ENCODE measurements at regions not wholly inside any gene's neighbourhood (a gene's known extent, or its start where the extent isn't known, plus 50 kb on each side); places are given as distances from the start of the nearest gene placed in this dataset.
"Not testable (repeated sequence)": the region's sequence is repeated elsewhere in the genome, so short reads cannot be mapped to it uniquely, and the experiment has no call there.

GRCh38 chr14:39722547-39723273, 290.5 kb upstream of the FBXO33 start:
- DNase-seq = no peak

DNA sequence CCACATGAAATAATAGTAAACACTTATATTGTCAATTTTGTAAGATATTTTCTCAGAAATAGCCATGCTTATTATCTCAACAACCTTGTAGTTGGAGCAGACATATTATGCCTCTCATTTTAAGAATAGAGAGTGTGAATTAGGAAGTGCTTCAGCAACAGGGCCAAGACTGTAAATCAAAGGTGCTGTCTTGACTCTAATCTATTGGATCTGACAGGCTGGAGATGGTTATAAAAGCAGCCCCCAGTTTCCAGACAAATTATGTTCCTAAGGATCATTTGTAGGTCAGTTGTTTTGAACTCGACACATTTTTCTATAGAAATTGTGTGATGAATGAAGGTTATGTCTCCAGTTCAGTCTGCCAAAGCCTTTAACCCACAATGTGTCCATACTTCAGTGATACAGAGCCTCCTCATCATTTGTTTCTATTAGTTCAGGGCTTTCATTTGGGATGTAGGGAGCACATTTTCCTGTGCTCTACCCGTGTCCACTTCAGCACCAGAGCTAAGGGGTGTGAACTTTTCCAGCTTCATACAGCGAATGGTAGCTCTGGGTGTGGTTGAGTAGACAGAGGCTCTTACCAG, 284.8 kb upstream of the FBXO33 start:
- no peak for DNase-seq

DNA sequence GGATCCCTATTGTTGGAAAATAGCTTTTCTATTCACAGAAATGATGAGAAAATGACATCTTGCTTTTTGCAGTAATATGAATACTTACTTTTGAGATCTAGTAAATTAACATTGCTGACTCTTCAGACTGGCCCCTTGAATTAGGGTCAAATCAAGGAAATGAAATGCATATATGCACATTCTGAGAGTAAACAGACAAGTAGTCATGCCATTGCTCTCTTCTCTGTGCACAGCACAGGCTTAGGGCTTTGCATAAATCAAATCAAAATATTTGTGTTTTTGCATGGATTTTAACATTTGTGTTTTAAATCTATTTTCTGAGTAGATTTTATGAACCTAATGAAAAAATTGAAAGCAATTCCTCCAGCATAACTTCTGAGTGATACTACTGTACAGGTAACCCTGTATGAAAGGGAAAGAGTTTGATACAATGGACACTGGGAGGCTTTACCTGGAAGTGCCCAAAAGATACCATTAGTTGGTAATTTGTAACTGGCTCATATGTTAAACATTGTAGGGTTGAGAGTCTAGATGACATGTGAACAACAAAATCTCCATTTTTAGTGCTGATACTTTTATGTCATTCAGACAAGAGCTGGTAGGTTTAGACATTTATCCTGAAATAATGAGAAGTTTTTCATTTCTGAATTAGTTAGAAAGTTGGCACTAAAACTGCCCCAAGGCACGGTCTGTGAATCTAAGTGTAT, 280.2 kb upstream of the FBXO33 start:
- no peak for DNase-seq

DNA sequence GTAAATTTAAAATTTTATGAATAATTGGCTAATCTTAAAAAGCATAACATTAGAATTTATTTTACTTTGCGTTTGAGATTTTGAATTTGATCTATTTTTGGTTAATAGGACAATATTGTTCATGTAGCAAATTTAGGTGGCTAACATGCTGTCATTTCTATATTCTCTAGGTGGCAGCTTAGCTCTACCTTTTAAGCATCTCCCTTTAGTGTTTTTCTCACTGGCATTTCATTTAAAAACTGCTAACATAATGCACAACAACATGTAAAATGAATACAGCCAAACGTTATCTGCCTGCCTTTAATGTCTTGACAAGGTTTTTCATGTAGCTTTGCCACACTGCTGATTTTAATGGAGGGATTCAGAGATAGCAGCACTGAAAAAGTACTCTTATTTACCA, 272.4 kb upstream of the FBXO33 start:
- DNase-seq = no peak

DNA sequence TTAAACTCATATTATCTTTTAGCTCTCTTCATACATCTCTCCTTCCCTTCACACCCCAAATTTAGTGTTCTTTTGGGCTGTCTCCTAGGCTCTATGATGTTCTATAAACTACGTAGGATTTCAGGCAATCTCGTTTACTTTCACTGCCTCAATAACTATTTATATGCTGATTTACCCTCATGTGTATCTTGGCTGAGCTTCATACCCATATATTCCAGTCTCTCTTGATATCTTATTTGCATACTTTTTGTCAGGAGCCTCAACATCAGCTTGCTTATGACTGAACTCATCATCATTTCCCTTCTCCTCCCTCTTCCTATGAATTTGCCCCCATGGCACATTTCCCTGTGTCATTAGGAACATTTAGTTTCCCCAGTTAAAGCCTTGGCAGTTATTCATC, 262.1 kb upstream of the FBXO33 start:
- no peak for DNase-seq

- DNase-seq = no peak
Observed at GRCh38 chr14:39683691-39684260, 251.5 kb upstream of the FBXO33 start.

DNA sequence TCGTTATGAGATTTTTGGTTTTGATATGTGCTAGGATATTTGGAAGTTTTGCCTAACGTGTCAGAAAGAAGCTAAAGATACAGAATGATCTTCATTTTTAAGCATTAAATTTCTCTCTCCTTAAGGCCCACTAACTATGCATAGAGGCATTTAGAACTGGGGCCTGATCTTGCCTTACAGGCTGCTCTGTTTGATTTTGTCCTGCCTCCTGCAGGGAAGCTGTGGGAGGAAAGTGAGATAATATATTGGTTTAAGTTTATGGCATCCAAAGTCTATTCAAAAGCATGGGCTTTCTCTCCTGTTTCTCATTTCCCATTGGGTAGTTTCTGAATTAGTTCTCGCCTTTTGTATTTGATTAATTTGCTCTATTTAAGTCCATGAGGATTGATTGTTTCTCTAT, 250.3 kb upstream of the FBXO33 start:
- DNase-seq = no peak

DNA sequence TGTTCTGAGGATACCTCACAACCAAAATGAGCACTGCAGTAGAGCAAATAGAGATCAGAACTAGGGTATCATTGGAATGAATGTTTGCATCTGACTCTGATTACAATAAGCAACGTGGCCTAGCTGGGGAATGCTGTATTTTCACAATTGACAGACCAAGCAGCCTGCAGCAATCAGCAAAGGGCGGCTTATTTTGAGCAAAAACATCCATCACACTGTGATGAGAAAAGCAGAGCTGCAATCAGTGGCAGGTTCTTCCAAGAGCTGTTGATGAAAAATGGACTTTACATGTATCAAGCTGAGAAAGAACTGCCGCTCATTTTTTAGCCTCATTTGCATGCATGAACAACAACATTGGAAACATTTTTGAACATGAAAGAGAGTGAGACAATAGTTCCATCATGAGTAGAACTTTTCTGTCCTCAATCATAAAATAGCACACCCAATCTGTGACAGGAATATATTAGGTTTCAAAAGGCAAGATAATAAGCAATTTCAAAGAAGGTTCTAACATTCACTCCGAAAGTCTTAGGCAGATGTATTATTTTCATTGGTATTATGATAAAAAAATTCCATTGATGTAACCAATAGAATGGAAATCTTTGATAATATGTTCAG, 249.7 kb upstream of the FBXO33 start:
- DNase-seq = no peak

DNA sequence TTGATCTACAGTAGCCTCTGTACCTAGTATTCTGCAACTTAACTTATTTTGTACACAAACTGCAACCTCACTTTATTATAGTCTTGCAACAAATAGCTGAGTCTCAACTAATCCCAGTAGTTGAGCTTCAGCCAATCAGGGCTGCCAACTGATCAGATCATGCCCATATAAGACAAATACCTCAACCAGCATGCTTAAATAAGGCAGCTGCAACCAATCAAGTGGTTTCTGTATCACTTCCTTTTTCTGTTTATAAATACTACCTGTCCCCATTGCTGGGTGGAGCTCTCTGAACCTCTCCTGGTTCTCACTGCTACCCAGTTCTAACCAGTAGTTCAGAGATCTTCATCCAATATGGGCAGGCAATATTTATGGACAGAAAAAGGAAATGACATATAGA, 248.5 kb upstream of the FBXO33 start:
- DNase-seq = no peak

- no peak for DNase-seq
Observed at GRCh38 chr14:39673734-39674133, 241.5 kb upstream of the FBXO33 start.

DNA sequence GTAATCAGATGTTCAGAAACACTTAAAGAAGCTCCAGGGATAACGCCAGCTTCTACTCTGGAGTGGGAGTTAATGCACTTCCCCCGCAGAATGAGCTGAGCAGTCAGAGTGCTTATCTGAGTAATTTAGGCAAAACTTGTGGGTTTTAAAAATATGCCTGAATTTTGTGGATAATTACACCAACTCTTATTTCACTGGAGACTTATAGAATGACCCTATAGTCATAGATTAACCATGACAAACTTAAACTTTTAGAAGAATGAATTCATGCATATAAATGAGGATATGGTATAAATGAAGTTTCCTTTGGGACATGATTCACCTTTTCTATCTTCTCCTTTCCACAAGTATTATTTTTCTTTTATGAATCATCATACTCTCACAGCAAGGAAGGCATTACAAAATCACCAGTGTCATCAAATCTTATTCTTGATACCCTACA, 241.1 kb upstream of the FBXO33 start:
- DNase-seq = no peak

DNA sequence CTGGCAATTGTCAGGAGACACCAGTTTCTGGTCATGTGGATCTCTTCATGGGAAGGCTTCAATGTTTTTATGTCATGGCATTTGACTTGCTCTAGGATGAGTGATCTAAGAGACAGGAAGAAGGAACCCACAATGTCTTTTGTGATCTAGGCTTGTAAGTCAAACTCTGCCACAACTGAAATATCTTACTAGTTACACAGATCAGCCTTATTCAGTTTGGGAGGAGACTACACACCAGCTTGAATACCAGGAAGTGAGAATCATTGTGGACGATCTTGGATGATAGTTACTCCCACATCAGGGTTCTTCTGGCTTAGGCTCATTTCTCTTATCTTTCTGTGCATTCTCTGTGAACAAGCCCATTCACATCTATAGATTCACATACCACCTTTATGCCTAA, 236.2 kb upstream of the FBXO33 start:
- DNase-seq = no peak

DNA sequence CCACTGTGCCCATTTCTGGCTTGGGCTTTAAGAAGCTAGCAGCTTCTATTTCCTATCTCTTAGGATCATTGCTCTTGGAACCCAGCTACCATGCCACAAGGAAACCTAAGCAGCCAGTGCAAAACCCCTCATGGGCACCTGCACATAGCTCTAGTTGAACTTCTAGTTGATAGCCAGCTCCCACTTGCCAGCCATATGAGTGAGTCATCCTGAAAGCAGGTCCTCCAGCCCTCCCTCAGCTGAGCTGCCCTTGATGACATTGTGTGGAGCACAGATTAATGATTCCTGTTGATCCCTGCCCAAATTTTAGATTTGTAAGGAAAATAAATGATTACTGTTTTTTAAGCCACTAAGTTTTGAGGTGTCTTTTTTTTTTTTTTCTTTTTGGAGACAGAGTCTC, 234.2 kb upstream of the FBXO33 start:
- no peak for DNase-seq

- DNase-seq = no peak
Observed at GRCh38 chr14:39665075-39665475, 232.8 kb upstream of the FBXO33 start.

GRCh38 chr14:39664646-39665045, 232.4 kb upstream of the FBXO33 start:
- no peak for DNase-seq

- DNase-seq = no peak
Observed at GRCh38 chr14:39641224-39641623, 209.0 kb upstream of the FBXO33 start.

DNA sequence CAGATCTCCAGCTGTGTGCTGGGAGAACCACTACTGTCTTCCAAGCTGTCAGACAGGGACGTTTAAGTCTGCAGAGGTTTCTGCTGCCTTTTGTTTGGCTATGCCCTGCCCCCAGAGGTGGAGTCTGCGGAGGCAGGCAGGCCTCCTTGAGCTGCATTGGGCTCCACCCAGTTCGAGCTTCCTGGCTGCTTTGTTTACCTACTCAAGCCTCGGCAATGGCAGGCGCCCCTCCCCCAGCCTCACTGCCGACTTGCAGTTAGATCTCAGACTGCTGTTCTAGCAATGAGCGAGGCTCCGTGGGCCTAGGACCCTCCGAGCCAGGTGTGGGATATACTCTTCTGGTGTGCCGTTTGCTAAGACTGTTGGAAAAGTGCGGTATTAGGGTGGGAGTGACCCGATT, 206.8 kb upstream of the FBXO33 start:
- not testable (repeated sequence) for DNase-seq

DNA sequence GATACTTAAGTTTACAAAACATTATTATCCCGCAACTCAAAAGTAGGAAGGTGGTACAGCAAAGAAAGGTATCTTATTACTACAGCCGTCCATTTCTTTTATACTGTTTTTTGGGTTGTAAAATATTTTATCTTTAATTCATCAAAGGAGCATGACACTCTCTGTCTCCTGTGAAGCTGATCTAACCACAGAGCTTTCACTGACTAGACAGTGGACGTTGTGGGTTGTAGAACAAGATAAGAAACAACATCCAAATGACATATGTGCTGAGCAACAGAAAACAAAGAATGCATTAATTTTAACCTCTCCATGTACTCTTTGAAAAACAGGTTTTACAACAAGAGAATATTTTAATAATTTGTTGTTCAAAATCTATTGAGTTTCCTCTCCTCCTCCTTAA, 195.9 kb upstream of the FBXO33 start:
- no peak for DNase-seq

DNA sequence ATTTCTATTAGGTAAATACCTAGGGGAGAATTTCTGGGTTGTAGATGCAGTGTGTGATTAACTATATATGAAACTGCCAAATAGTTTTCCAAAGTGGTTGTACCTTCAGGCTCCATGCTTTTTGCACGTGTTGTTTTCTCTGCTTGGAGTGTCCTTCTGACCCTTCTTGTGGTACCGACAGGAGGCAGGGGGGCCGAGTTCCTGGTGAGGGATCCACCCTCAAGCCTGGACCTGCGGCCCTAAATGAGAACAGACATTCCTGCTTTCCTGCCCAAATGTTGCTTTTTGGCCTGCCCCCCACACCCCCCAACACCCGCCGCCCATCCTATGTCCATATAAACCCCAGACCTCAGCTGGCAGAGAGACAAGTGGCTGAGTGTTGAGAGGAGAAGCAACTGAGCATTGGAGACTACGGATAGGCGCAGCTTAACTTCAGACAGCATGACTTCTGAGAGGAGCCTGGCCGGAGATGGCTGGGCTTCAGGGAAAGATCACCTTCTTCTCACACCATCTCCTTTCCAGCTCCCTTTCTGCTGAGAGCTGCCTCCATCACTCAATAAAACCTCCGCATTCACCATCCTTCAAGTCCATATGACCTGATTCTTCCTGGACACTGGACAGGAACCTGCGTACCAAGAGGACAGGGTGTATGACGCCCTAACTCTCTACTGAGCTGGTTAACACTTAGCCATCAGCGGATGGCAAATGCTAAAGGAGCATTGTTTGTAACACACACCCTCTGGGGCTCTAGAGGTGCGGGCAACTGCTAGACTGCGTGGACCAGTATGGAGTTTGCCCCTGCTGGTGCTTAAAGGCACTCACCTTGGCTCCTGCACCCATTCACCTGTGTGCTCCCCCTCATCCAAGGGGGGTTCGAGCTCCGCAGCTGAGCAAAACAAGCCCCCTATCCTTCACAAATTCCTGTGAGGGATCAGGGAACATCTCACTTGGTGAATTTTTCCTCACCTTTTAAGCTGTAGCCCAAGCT, 194.7 kb upstream of the FBXO33 start:
- no peak for DNase-seq

GRCh38 chr14:39621678-39622077, 189.4 kb upstream of the FBXO33 start:
- DNase-seq = no peak

- no peak for DNase-seq
Observed at GRCh38 chr14:39621223-39621622, 189.0 kb upstream of the FBXO33 start.

- DNase-seq = no peak
Observed at GRCh38 chr14:39617537-39617936, 185.3 kb upstream of the FBXO33 start.

All from activated CD4-positive, alpha-beta T cell treated with anti-CD3 and anti-CD28 coated beads, Interleukin-10, Interleukin-2, amounts not matched to agents 100 ng/mL and 50 ng/mL, durations not matched to agents 16 hours and 8 hours (primary cell).